ENCODE measurements at regions not wholly inside any gene's neighbourhood (a gene's known extent, or its start where the extent isn't known, plus 50 kb on each side); places are given as distances from the start of the nearest gene placed in this dataset.

- no peak for DNase-seq
Observed at GRCh38 chrX:14173873-14174272, 144.2 kb upstream of the GEMIN8 start.

GRCh38 chrX:14164828-14165227 lies 135.1 kb upstream of the GEMIN8 start:
- no peak for DNase-seq

GRCh38 chrX:14125462-14125861 lies 95.8 kb upstream of the GEMIN8 start:
- no peak for DNase-seq

- no peak for DNase-seq
Observed at GRCh38 chrX:14124562-14124961, 94.9 kb upstream of the GEMIN8 start.

GRCh38 chrX:14095702-14096101 lies 66.0 kb upstream of the GEMIN8 start:
- no peak for DNase-seq

- DNase-seq: no peak
Observed at GRCh38 chrX:14094191-14094590, 64.5 kb upstream of the GEMIN8 start.

- no peak for DNase-seq
Observed at GRCh38 chrX:14084466-14084865, 54.8 kb upstream of the GEMIN8 start.

- no peak for DNase-seq
Observed at GRCh38 chrX:14083783-14084182, 54.1 kb upstream of the GEMIN8 start.

- no peak for DNase-seq
Observed at GRCh38 chrX:14079891-14080430, 50.3 kb upstream of the GEMIN8 start.

Data from amygdala (tissue), 56 donors.